Left ventricle myocardium inferior (tissue), 1 donor: ENCODE measurements at regions not wholly inside any gene's neighbourhood (a gene's known extent, or its start where the extent isn't known, plus 50 kb on each side); places are given as distances from the start of the nearest gene placed in this dataset.

Source experiments
- DNase-seq: peaks from one replicate; pipeline ENCODE4 v3.0.0-alpha.2; 2020
- H3K27ac ChIP-seq: fragments of 200-600 bp; replicated peaks from 2 replicates; pipeline ENCODE4 v1.8.0; 2021
- H3K27me3 ChIP-seq: fragments of 200-600 bp; 2 replicates; pipeline ENCODE4 v1.8.0; 2021; ENCODE audit warnings: low read depth
- H3K36me3 ChIP-seq: fragments of 200-600 bp; 2 replicates; pipeline ENCODE4 v1.8.0; 2021
- H3K4me1 ChIP-seq: fragments of 200-600 bp; 2 replicates; pipeline ENCODE4 v1.8.0; 2021
- H3K4me3 ChIP-seq: fragments of 200-600 bp; 2 replicates; pipeline ENCODE4 v1.8.0; 2021; ENCODE audit warnings: mild to moderate bottlenecking, moderate library complexity
- H3K9me3 ChIP-seq: fragments of 200-600 bp; replicated peaks from 2 replicates; pipeline ENCODE4 v1.8.0; 2021
- intact Hi-C: fragments of 100-400 bp; cut with micrococcal nuclease; formaldehyde crosslinking; loops from one replicate; pipeline ENCODE4 v1.11.0; 2022
- TF ChIP-seq, protein P1 (sequence below): fragments of 200-600 bp; IDR thresholded peaks from 2 replicates; pipeline ENCODE4 v1.8.0; 2021; ENCODE audit warnings: antibody characterized with exemption, mild to moderate bottlenecking, borderline replicate concordance
- donor health status: DM: no; HTN: yes; CAD: no; lungs with severe emphysema.

DNA sequence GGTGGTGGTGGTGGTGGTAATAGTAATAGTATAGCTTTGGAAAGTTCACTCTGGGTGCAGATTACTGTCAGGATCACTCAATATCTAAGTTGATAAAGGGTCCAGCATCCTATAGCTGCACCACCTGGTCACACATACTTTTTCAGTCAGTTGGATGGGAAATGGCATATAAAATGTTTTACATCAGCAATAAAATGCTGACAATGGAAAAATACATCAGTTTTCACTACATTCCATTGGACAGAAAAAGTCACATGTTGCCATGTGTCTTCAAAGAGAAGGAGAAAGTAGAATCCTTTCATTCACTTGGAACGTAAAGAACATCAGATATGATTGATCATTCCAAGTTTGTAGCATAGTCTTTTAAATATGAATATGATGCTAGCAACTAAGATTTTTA is 481.4 kb downstream of the SLITRK6 start:
- H3K4me1 ChIP-seq: no peaks in the 10 kb centered on the region
- no peak overlapping the region for H3K4me3 ChIP-seq
- intact Hi-C loops: no loop called here
- TF ChIP-seq, protein P1, sequence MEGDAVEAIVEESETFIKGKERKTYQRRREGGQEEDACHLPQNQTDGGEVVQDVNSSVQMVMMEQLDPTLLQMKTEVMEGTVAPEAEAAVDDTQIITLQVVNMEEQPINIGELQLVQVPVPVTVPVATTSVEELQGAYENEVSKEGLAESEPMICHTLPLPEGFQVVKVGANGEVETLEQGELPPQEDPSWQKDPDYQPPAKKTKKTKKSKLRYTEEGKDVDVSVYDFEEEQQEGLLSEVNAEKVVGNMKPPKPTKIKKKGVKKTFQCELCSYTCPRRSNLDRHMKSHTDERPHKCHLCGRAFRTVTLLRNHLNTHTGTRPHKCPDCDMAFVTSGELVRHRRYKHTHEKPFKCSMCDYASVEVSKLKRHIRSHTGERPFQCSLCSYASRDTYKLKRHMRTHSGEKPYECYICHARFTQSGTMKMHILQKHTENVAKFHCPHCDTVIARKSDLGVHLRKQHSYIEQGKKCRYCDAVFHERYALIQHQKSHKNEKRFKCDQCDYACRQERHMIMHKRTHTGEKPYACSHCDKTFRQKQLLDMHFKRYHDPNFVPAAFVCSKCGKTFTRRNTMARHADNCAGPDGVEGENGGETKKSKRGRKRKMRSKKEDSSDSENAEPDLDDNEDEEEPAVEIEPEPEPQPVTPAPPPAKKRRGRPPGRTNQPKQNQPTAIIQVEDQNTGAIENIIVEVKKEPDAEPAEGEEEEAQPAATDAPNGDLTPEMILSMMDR: no peak
- no peak overlapping the region for H3K27ac ChIP-seq
- H3K27me3 ChIP-seq: no peaks in the 10 kb centered on the region
- no peaks in the 10 kb centered on the region for H3K36me3 ChIP-seq
- no peak for DNase-seq
- H3K9me3 ChIP-seq: no peaks in the 10 kb centered on the region

- Histone ChIP-seq H3K4me3 (no peak overlapping the region), H3K27me3 (no peaks in the 10 kb centered on the region), H3K4me1 (no peaks in the 10 kb centered on the region), H3K27ac (no peak overlapping the region), H3K36me3 (no peaks in the 10 kb centered on the region), H3K9me3 (no peaks in the 10 kb centered on the region)
- DNase-seq: no peak
- TF ChIP-seq, protein P1: no peak
- intact Hi-C loops: no loop called here
Measured at GRCh38 chr13:85316506-85317025, 482.7 kb downstream of the SLITRK6 start.

DNA sequence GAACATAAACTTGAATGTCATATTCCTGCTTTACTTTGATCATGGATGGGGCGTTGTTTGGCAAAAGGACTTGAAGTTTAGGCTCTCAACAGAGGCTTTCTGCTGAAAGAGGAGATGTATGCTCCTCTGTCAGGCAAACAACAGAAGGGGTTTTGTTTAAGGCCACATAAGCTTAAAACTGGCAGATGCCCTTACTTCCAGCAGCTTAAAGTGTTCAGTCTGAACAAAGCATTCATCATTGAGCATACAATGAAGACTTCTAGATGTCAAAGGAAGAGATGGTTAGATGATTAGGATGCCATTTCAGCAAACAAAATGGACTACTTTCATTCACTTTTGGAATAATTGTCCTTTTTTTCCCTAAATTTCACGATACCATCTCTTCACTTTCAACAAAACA is 484.5 kb downstream of the SLITRK6 start:
- TF ChIP-seq, protein P1: no peak
- intact Hi-C loops: no loop called here
- H3K36me3 ChIP-seq: no peaks in the 10 kb centered on the region
- no peak overlapping the region for H3K27ac ChIP-seq
- DNase-seq: no peak
- H3K4me1 ChIP-seq: no peaks in the 10 kb centered on the region
- H3K27me3 ChIP-seq: no peaks in the 10 kb centered on the region
- no peaks in the 10 kb centered on the region for H3K9me3 ChIP-seq
- H3K4me3 ChIP-seq: no peak overlapping the region

GRCh38 chr13:85313761-85314503 is 485.3 kb downstream of the SLITRK6 start:
- DNase-seq: no peak
- intact Hi-C loops: no loop called here
- Histone ChIP-seq H3K4me1 (no peaks in the 10 kb centered on the region), H3K4me3 (no peak overlapping the region), H3K27ac (no peak overlapping the region), H3K9me3 (no peaks in the 10 kb centered on the region), H3K36me3 (no peaks in the 10 kb centered on the region), H3K27me3 (no peaks in the 10 kb centered on the region)
- TF ChIP-seq, protein P1: no peak

DNA sequence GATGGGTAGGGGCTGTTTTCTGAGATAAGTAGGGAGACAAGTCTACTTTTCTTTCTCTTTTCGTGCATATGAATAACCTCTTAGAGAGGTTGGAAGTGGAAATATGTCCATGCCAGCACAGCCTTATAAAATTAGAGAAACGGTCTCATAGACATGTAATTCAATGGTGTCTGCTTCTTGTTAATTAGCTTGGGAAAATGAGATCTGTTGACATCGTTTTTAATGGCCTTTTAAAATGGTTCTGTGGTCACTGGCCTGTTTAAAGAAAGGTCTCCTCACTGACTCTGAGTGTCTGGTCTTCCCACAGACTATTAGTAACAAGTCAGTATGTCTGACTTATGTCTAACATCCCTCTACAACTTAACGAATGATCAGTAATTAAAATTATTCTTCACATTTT is 487.1 kb downstream of the SLITRK6 start:
- Histone ChIP-seq H3K4me3 (no peak overlapping the region), H3K27ac (no peak overlapping the region), H3K9me3 (no peaks in the 10 kb centered on the region), H3K4me1 (no peaks in the 10 kb centered on the region), H3K36me3 (no peaks in the 10 kb centered on the region), H3K27me3 (no peaks in the 10 kb centered on the region)
- no peak for DNase-seq
- TF ChIP-seq, protein P1: no peak
- intact Hi-C loops: no loop called here
